Trophoblast cell (in vitro differentiated cells and primary cell): ENCODE measurements at regions not wholly inside any gene's neighbourhood (a gene's known extent, or its start where the extent isn't known, plus 50 kb on each side); places are given as distances from the start of the nearest gene placed in this dataset.
"Not testable (repeated sequence)": the region's sequence is repeated elsewhere in the genome, so short reads cannot be mapped to it uniquely, and the experiment has no call there.

ENCODE experiments used
- DNase-seq, 2 donors: peaks; one replicate each; pipeline ENCODE4 v3.0.0-alpha.2; 2016
- H2AFZ ChIP-seq: 2 replicates; pipeline ENCODE4 v1.6.1; 2013; ENCODE audit warnings: low read length, moderate library complexity, mild to moderate bottlenecking; ENCODE audit not compliant: insufficient read depth, poor library complexity
- H2AK5ac ChIP-seq: 2 replicates; pipeline ENCODE4 v1.6.1; 2013; ENCODE audit warnings: mild to moderate bottlenecking, low read length
- H2BK120ac ChIP-seq: 2 replicates; pipeline ENCODE4 v1.6.1; 2013; ENCODE audit warnings: low read length, mild to moderate bottlenecking, moderate library complexity; ENCODE audit not compliant: insufficient read depth, poor library complexity
- H2BK12ac ChIP-seq: 2 replicates; pipeline ENCODE4 v1.6.1; 2013; ENCODE audit warnings: mild to moderate bottlenecking, low read length, moderate library complexity
- H2BK5ac ChIP-seq: 2 replicates; pipeline ENCODE4 v1.6.1; 2013; ENCODE audit warnings: low read length, low read depth, moderate library complexity, mild to moderate bottlenecking; ENCODE audit not compliant: poor library complexity
- H3K14ac ChIP-seq: 2 replicates; pipeline ENCODE4 v1.6.1; 2013; ENCODE audit warnings: mild to moderate bottlenecking, low read length
- H3K18ac ChIP-seq: 2 replicates; pipeline ENCODE4 v1.6.1; 2013; ENCODE audit warnings: mild to moderate bottlenecking, low read length
- H3K23ac ChIP-seq: 2 replicates; pipeline ENCODE4 v1.6.1; 2013; ENCODE audit warnings: low read length
- H3K27ac ChIP-seq: 2 replicates; pipeline ENCODE4 v1.5.1; 2013; ENCODE audit warnings: low read depth, mild to moderate bottlenecking, inconsistent platforms, low read length, moderate library complexity
- H3K27me3 ChIP-seq: 2 replicates; pipeline ENCODE4 v1.6.1; 2013; ENCODE audit warnings: inconsistent platforms, mild to moderate bottlenecking, low read length, moderate library complexity; ENCODE audit not compliant: insufficient read depth
- H3K36me3 ChIP-seq, 2 experiments: 1 replicate in 1 of 2; 2 replicates in 1 of 2; pipeline ENCODE4 v1.6.1; 2013; ENCODE audit warnings: low read length in 2 of 2, mild to moderate bottlenecking in 2 of 2, moderate library complexity in 1 of 2; ENCODE audit not compliant: insufficient read depth in 2 of 2, control insufficient read depth in 1 of 2
- H3K4ac ChIP-seq: 2 replicates; pipeline ENCODE4 v1.6.1; 2013; ENCODE audit warnings: low read depth, mild to moderate bottlenecking, low read length, moderate library complexity
- H3K4me1 ChIP-seq, 2 experiments: 1 replicate in 1 of 2; 2 replicates in 1 of 2; pipeline ENCODE4 v1.6.1; 2013; ENCODE audit warnings: low read length in 2 of 2, mild to moderate bottlenecking in 2 of 2, moderate library complexity in 1 of 2; ENCODE audit not compliant: insufficient read depth in 2 of 2, control insufficient read depth in 1 of 2
- H3K4me2 ChIP-seq: 2 replicates; pipeline ENCODE4 v1.6.1; 2013; ENCODE audit warnings: inconsistent platforms, mild to moderate bottlenecking, low read length, moderate library complexity
- H3K4me3 ChIP-seq: 2 replicates; pipeline ENCODE4 v1.5.1; 2013; ENCODE audit warnings: mild to moderate bottlenecking, low read depth, low read length, inconsistent platforms
- H3K79me1 ChIP-seq: one replicate; pipeline ENCODE4 v1.6.1; 2013; ENCODE audit warnings: low read length
- H3K79me2 ChIP-seq: 2 replicates; pipeline ENCODE4 v1.6.1; 2013; ENCODE audit warnings: low read length, mild to moderate bottlenecking; ENCODE audit not compliant: control insufficient read depth, insufficient read depth, poor library complexity
- H3K9ac ChIP-seq: 2 replicates; pipeline ENCODE4 v1.6.1; 2013; ENCODE audit warnings: mild to moderate bottlenecking, low read length
- H3K9me3 ChIP-seq: 2 replicates; pipeline ENCODE4 v1.6.1; 2013; ENCODE audit warnings: low read depth, mild to moderate bottlenecking, control low read depth, inconsistent platforms, low read length; ENCODE audit not compliant: insufficient read depth
- H4K12ac ChIP-seq: 2 replicates; pipeline ENCODE4 v1.6.1; 2013; ENCODE audit warnings: low read depth, mild to moderate bottlenecking, low read length, moderate library complexity
- H4K8ac ChIP-seq: 2 replicates; pipeline ENCODE4 v1.6.1; 2013; ENCODE audit warnings: low read depth, mild to moderate bottlenecking, low read length, moderate library complexity
- H4K91ac ChIP-seq: one replicate; pipeline ENCODE4 v1.6.1; 2013; ENCODE audit warnings: low read depth, mild to moderate bottlenecking, low read length, moderate library complexity
- WGBS: extraction: QIAGEN DNeasy Blood & Tissue Kit; methylation state at CpG from one replicate; pipeline ENCODE4 v1.1.7; 2013; ENCODE audit warnings: missing lambda C conversion rate; ENCODE audit not compliant: insufficient read length, insufficient coverage; ENCODE audit errors: extremely low coverage; 5-methylcytosine and 5-hydroxymethylcytosine counted together

DNA sequence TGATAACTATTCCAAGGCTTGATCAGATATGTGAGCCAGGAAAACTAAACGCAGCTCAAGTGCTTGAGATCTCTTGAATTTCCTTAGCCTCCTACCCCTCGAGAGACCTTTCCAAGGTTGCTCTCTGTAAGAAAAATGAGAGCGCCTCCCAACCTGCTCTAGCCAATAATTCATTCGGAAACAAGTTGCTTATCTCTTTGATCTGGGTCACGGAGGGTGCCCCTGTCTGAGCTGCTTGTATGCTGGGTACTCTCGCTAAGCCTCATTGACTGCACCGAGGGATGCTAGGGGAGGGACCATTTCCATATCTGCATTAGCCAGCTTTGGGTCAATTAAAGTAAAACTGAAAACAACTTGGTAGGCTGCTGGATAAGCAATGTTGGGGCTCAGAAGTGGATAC lies 70.1 kb upstream of the SHISA6 start:
- no peaks in the 10 kb centered on the region for H3K27me3 ChIP-seq
- no peak overlapping the region for H2AK5ac ChIP-seq
- no peaks in the 10 kb centered on the region for H3K79me2 ChIP-seq
- H3K79me1 ChIP-seq: no peaks in the 10 kb centered on the region
- no peak overlapping the region for H3K4me3 ChIP-seq
- H4K91ac ChIP-seq: no peak overlapping the region
- WGBS: no CpG with 5 or more reads among the region's 7 CpGs
- H3K14ac ChIP-seq: no peak overlapping the region
- H3K18ac ChIP-seq: no peak overlapping the region
- no peaks in the 10 kb centered on the region for H3K36me3 ChIP-seq
- no peak overlapping the region for H2BK5ac ChIP-seq
- H2AFZ ChIP-seq: no peak overlapping the region
- no peak overlapping the region for H3K4ac ChIP-seq
- H3K4me2 ChIP-seq: no peak overlapping the region
- no peak for DNase-seq
- H4K12ac ChIP-seq: no peak overlapping the region
- H3K9ac ChIP-seq: no peak overlapping the region
- H3K27ac ChIP-seq: no peak overlapping the region
- H3K4me1 ChIP-seq: no peaks in the 10 kb centered on the region
- H3K9me3 ChIP-seq: no peaks in the 10 kb centered on the region
- no peak overlapping the region for H3K23ac ChIP-seq
- no peak overlapping the region for H2BK120ac ChIP-seq
- H2BK12ac ChIP-seq: no peak overlapping the region
- no peak overlapping the region for H4K8ac ChIP-seq

GRCh38 chr17:11151818-11152425 lies 89.1 kb upstream of the SHISA6 start:
- Histone ChIP-seq H2AFZ (no peak overlapping the region), H3K79me1 (no peaks in the 10 kb centered on the region), H3K14ac (no peak overlapping the region), H3K4me3 (no peak overlapping the region), H3K4ac (no peak overlapping the region), H3K4me2 (no peak overlapping the region), H3K9ac (no peak overlapping the region), H3K9me3 (peaks cover 2% of the 10 kb centered on the region), H4K91ac (no peak overlapping the region), H2BK120ac (no peak overlapping the region), H3K36me3 (no peaks in the 10 kb centered on the region), H3K27ac (no peak overlapping the region), H3K79me2 (no peaks in the 10 kb centered on the region), H4K12ac (no peak overlapping the region), H2AK5ac (no peak overlapping the region), H4K8ac (no peak overlapping the region), H3K18ac (no peak overlapping the region), H2BK5ac (no peak overlapping the region), H3K27me3 (no peaks in the 10 kb centered on the region), H3K4me1 (no peaks in the 10 kb centered on the region), H3K23ac (no peak overlapping the region), H2BK12ac (no peak overlapping the region)
- WGBS: no CpG with 5 or more reads among the region's 8 CpGs
- no peak for DNase-seq

GRCh38 chr17:11150906-11151511 lies 90.0 kb upstream of the SHISA6 start:
- not testable (repeated sequence) for H3K4me3 ChIP-seq, H3K79me2 ChIP-seq, H2BK120ac ChIP-seq, H3K27me3 ChIP-seq, H2BK5ac ChIP-seq, H2AFZ ChIP-seq, H2BK12ac ChIP-seq, H3K36me3 ChIP-seq, H3K27ac ChIP-seq, H3K79me1 ChIP-seq, H3K9ac ChIP-seq, H4K91ac ChIP-seq, H3K4me1 ChIP-seq, H3K14ac ChIP-seq, H3K9me3 ChIP-seq, H3K4me2 ChIP-seq, H4K8ac ChIP-seq, H3K4ac ChIP-seq, H4K12ac ChIP-seq, H2AK5ac ChIP-seq, H3K23ac ChIP-seq, DNase-seq, H3K18ac ChIP-seq
- WGBS: no CpG with 5 or more reads among the region's 19 CpGs

DNA sequence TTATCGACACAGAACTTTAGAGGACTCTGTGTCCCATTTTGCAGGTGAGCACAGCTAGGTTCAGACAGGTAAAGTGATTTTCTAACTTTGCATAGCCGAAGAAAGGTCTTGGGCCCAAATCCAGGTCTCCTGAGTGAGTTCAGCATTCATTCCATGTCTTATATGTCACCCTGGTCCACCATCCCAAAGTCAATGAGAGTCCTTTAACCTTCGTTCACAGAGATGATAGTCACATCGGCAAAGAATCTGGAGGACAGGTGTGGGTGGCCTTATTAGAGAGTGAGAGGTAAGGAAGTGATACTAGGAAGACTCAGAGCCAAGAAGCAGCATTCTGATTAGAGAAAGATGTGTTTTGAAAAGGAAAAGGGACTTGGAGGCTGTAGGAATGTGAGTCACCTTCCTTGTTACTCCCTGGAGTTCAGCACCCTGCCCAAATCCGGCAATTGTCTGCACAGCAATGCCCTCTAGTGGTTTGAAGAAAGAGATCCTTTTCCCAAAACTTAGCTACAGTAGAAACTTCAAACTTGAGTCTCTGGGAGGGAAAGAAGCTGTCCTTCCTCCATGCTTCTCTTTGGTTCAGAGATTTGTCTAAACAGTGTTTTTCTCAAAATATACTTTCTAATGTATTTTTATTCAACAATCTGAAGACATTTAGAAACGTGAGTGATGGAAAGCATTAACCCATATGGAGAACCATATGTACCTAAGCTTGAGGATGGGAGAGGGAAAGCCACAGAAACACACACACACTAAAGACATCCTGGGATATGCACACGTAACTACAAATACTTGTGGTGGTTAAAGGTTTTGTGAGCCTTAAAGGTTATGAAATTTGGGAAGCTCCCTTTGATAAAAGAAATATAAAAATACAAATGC lies 96.4 kb upstream of the SHISA6 start:
- Histone ChIP-seq H3K14ac (no peak overlapping the region), H3K18ac (no peak overlapping the region), H2BK12ac (no peak overlapping the region), H3K4ac (no peak overlapping the region), H3K4me1 (no peaks in the 10 kb centered on the region), H3K23ac (no peak overlapping the region), H3K4me3 (no peak overlapping the region), H2BK5ac (no peak overlapping the region), H3K79me1 (no peaks in the 10 kb centered on the region), H4K12ac (no peak overlapping the region), H3K36me3 (no peaks in the 10 kb centered on the region), H2AK5ac (no peak overlapping the region), H3K9me3 (no peaks in the 10 kb centered on the region), H4K8ac (no peak overlapping the region), H3K27ac (no peak overlapping the region), H3K4me2 (no peak overlapping the region), H4K91ac (no peak overlapping the region), H3K79me2 (no peaks in the 10 kb centered on the region), H3K27me3 (no peaks in the 10 kb centered on the region), H2AFZ (no peak overlapping the region), H3K9ac (no peak overlapping the region), H2BK120ac (no peak overlapping the region)
- DNase-seq: peak; percentile 15 to 69
- no CpG with 5 or more reads among the region's 7 CpGs for WGBS
